ENCODE measurements at regions not wholly inside any gene's neighbourhood (a gene's known extent, or its start where the extent isn't known, plus 50 kb on each side); places are given as distances from the start of the nearest gene placed in this dataset.

GRCh38 chr1:232891656-232892317, 58.6 kb upstream of the NTPCR start:
- no peak for DNase-seq (ENCODE audit: low read depth)

- DNase-seq (ENCODE audit: low read depth), result no peak
Observed at GRCh38 chr1:232893481-232894313, 56.7 kb upstream of the NTPCR start.

GRCh38 chr1:232894436-232894835, 56.0 kb upstream of the NTPCR start:
- DNase-seq (ENCODE audit: low read depth), result no peak

GRCh38 chr1:232897949-232898465, 52.4 kb upstream of the NTPCR start:
- no peak for DNase-seq (ENCODE audit: low read depth)

GRCh38 chr1:232899268-232899667, 51.1 kb upstream of the NTPCR start:
- no peak for DNase-seq (ENCODE audit: low read depth)

GRCh38 chr1:232899839-232900238, 50.6 kb upstream of the NTPCR start:
- no peak for DNase-seq (ENCODE audit: low read depth)

Data from GM04504 (cell line).